Spleen (tissue), 11 donors: ENCODE measurements at regions not wholly inside any gene's neighbourhood (a gene's known extent, or its start where the extent isn't known, plus 50 kb on each side); places are given as distances from the start of the nearest gene placed in this dataset.

Source experiments
- DNase-seq: peaks from one replicate; pipeline ENCODE4 v3.0.0-alpha.2; 2020
- H3K27ac ChIP-seq, 8 donors: fragments of 200-600 bp; sonication (generic) in 7 of 8; 1 replicate in 4 of 8; 2 replicates in 4 of 8; pipeline versions ENCODE4 v1.5.0 to v1.8.0; 2016 to 2021; ENCODE audit warnings: inconsistent platforms in 4 of 8, mild to moderate bottlenecking in 4 of 8, moderate library complexity in 1 of 8
- H3K27me3 ChIP-seq, 7 donors: fragments of 200-600 bp; sonication (generic) in 6 of 7; replicated peaks in 1 of 7; 1 replicate in 4 of 7; 2 replicates in 3 of 7; pipeline versions ENCODE4 v1.5.0 to v1.8.0; 2016 to 2021; ENCODE audit warnings: inconsistent platforms in 3 of 7, mild to moderate bottlenecking in 1 of 7
- H3K36me3 ChIP-seq, 6 donors: fragments of 200-600 bp; sonication (generic) in 5 of 6; 1 replicate in 4 of 6; 2 replicates in 2 of 6; pipeline versions ENCODE4 v1.5.0 to v1.8.0; 2016 to 2021; ENCODE audit warnings: inconsistent platforms in 2 of 6
- H3K4me1 ChIP-seq, 6 donors: fragments of 200-600 bp; sonication (generic) in 5 of 6; 1 replicate in 3 of 6; 2 replicates in 3 of 6; pipeline versions ENCODE4 v1.5.0 to v1.8.0; 2016 to 2021; ENCODE audit warnings: inconsistent platforms in 3 of 6
- H3K4me3 ChIP-seq, 8 donors: fragments of 200-600 bp; sonication (generic) in 7 of 8; 1 replicate in 4 of 8; 2 replicates in 4 of 8; pipeline versions ENCODE4 v1.5.0 to v1.8.0; 2016 to 2021; ENCODE audit warnings: inconsistent platforms in 4 of 8, mild to moderate bottlenecking in 4 of 8, moderate library complexity in 2 of 8
- H3K9me3 ChIP-seq, 8 donors: fragments of 200-600 bp; sonication (generic) in 7 of 8; 1 replicate in 4 of 8; 2 replicates in 4 of 8; pipeline versions ENCODE4 v1.5.0 to v1.8.0; 2016 to 2021; ENCODE audit warnings: inconsistent platforms in 4 of 8
- CTCF ChIP-seq, 11 experiments: fragments of 200-600 bp in 7 of 11; fragments of 450-650 bp in 4 of 11; sonication (generic) in 4 of 11; IDR thresholded peaks in 8 of 11; conservative IDR thresholded peaks in 3 of 11; 1 replicate in 7 of 11; 2 replicates in 4 of 11; pipeline versions ENCODE4 v1.4.0 to v1.8.0; 2016 to 2021; ENCODE audit warnings: antibody characterized with exemption in 11 of 11, inconsistent platforms in 4 of 11, mild to moderate bottlenecking in 1 of 11
- POLR2A ChIP-seq, 3 donors: fragments of 450-650 bp; IDR thresholded peaks; one replicate each; pipeline ENCODE4 v1.5.1; 2017; ENCODE audit warnings: antibody characterized with exemption in 3 of 3, mild to moderate bottlenecking in 1 of 3
- POLR2AphosphoS5 ChIP-seq, 3 donors: sonication (generic); formaldehyde crosslinking; IDR thresholded peaks; one replicate each; pipeline ENCODE4 v1.5.1; 2017; ENCODE audit warnings: antibody characterized with exemption in 3 of 3
- WGBS, 5 donors: extraction: QIAGEN DNeasy Blood & Tissue Kit in 3 of 5; methylation state at CpG; one replicate each; pipeline versions ENCODE4 v1.1.5 to v1.1.7; 2013 to 2018; 5-methylcytosine and 5-hydroxymethylcytosine counted together
- intact Hi-C: fragments of 100-400 bp; cut with DNase I; formaldehyde crosslinking; loops from one replicate; pipeline ENCODE4 v1.15.0; 2023; ENCODE audit warnings: low total_unique reads
- donor health status: healthy with polysubstance abuse.
- donor health status: DM: no; HTN: no; CAD: no; lungs with moderate emphysema.
- donor health status: DM: no; HTN: no; CAD: no.
- donor health status: Bipolar disorder and iron deficiency.
- donor health status: healthy.
- donor health status: DM: no; HTN: no; CAD: no.
- donor health status: DM: yes; HTN: yes; CAD: no.

- Histone ChIP-seq H3K4me1 (no peaks in the 10 kb centered on the region), H3K27ac (no peak overlapping the region), H3K9me3 (peaks cover 0 to 8% (median 0%) of the 10 kb centered on the region in 8 donors), H3K4me3 (no peak overlapping the region), H3K36me3 (no peaks in the 10 kb centered on the region), H3K27me3 (no peaks in the 10 kb centered on the region)
- intact Hi-C loops = no loop called here
- 68 to 83% (median 73%) methylated on average over 2 of the region's 2 CpGs for WGBS, 5 donors
- TF ChIP-seq CTCF (IDR thresholded peaks at IDR 0.05 in 8 of 11, conservative IDR thresholded peaks at IDR 0.05 in 3 of 11) (no peak), POLR2A (IDR thresholded peaks at IDR 0.05) (no peak), POLR2AphosphoS5 (IDR thresholded peaks at IDR 0.05) (no peak)
- no peak for DNase-seq
Measured at GRCh38 chr7:45446195-45446944, 127.8 kb upstream of the ADCY1 start.

GRCh38 chr7:45447296-45447695 lies 126.9 kb upstream of the ADCY1 start:
- no peak for TF ChIP-seq POLR2AphosphoS5 (IDR thresholded peaks at IDR 0.05)
- TF ChIP-seq CTCF (IDR thresholded peaks at IDR 0.05 in 8 of 11, conservative IDR thresholded peaks at IDR 0.05 in 3 of 11) = no peak
- Histone ChIP-seq H3K9me3 (peaks cover 0 to 8% (median 0%) of the 10 kb centered on the region in 8 donors), H3K36me3 (no peaks in the 10 kb centered on the region), H3K4me1 (no peaks in the 10 kb centered on the region), H3K4me3 (no peak overlapping the region), H3K27me3 (no peaks in the 10 kb centered on the region), H3K27ac (no peak overlapping the region)
- no peak for DNase-seq
- WGBS, 5 donors = 66 to 74% (median 72%) methylated on average over 1 of the region's 1 CpG
- intact Hi-C loops = no loop called here

- intact Hi-C loops = no loop called here
- DNase-seq = no peak
- Histone ChIP-seq H3K27ac (no peak overlapping the region), H3K9me3 (peaks cover 0 to 8% (median 0%) of the 10 kb centered on the region in 8 donors), H3K36me3 (no peaks in the 10 kb centered on the region), H3K27me3 (peaks cover 0 to 9% (median 0%) of the 10 kb centered on the region in 7 donors), H3K4me3 (no peak overlapping the region), H3K4me1 (no peaks in the 10 kb centered on the region)
- no peak for TF ChIP-seq POLR2AphosphoS5 (IDR thresholded peaks at IDR 0.05)
- TF ChIP-seq POLR2A (IDR thresholded peaks at IDR 0.05) = no peak
- no peak for TF ChIP-seq CTCF (IDR thresholded peaks at IDR 0.05 in 8 of 11, conservative IDR thresholded peaks at IDR 0.05 in 3 of 11)
- 85 to 96% (median 90%) methylated on average over 2 of the region's 2 CpGs for WGBS, 5 donors
Measured at GRCh38 chr7:45450571-45451204, 123.5 kb upstream of the ADCY1 start.

- H3K27me3 ChIP-seq = peaks cover 0 to 17% (median 0%) of the 10 kb centered on the region in 7 donors
- no peaks in the 10 kb centered on the region for H3K4me1 ChIP-seq
- no peak overlapping the region for H3K27ac ChIP-seq
- TF ChIP-seq CTCF (IDR thresholded peaks at IDR 0.05 in 8 of 11, conservative IDR thresholded peaks at IDR 0.05 in 3 of 11) (no peak), POLR2AphosphoS5 (IDR thresholded peaks at IDR 0.05) (no peak), POLR2A (IDR thresholded peaks at IDR 0.05) (no peak)
- 19 to 31% (median 22%) methylated on average over 2 of the region's 2 CpGs for WGBS, 5 donors
- no peak for DNase-seq
- no peak overlapping the region for H3K4me3 ChIP-seq
- intact Hi-C loops = no loop called here
- peaks cover 0 to 2% (median 0%) of the 10 kb centered on the region in 8 donors for H3K9me3 ChIP-seq
- H3K36me3 ChIP-seq = no peaks in the 10 kb centered on the region
Measured at GRCh38 chr7:45451342-45452035, 122.7 kb upstream of the ADCY1 start.
